ENCODE measurements at regions not wholly inside any gene's neighbourhood (a gene's known extent, or its start where the extent isn't known, plus 50 kb on each side); places are given as distances from the start of the nearest gene placed in this dataset.

GRCh38 chr5:166637295-166637694 lies 1654.2 kb upstream of the WWC1 start:
- TF ChIP-seq POLR2A (IDR thresholded peaks at IDR 0.05; ENCODE audit: insufficient read depth in 1 of 2, low read depth in 2 of 2, low read length in 2 of 2) (no peak), DRAP1 (CRISPR knock-in tag; IDR thresholded peaks at IDR 0.05) (no peak), RBM22 (optimal IDR thresholded peaks at IDR 0.05; ENCODE audit: low read length) (no peak)
